Fibroblast of lung (primary cell): ENCODE measurements at regions not wholly inside any gene's neighbourhood (a gene's known extent, or its start where the extent isn't known, plus 50 kb on each side); places are given as distances from the start of the nearest gene placed in this dataset.

Experiments used
- DNase-seq, 2 donors: peaks; one replicate each; pipeline versions ENCODE4 v3.0.0 to v3.0.0-alpha.2; 2010; ENCODE audit warnings: low read depth in 2 of 2
- H2AFZ ChIP-seq: 2 replicates; pipeline ENCODE4 v1.5.1; 2012; ENCODE audit warnings: low read length, control low read depth, inconsistent platforms
- H3K27ac ChIP-seq: 2 replicates; pipeline ENCODE4 v1.5.1; 2011; ENCODE audit warnings: low read length, control low read depth; ENCODE audit not compliant: insufficient read depth
- H3K27me3 ChIP-seq: 2 replicates; pipeline ENCODE4 v1.5.1; 2011; ENCODE audit warnings: mild to moderate bottlenecking, low read length; ENCODE audit not compliant: control insufficient read depth, insufficient read depth
- H3K36me3 ChIP-seq: 2 replicates; pipeline ENCODE4 v1.5.1; 2011; ENCODE audit warnings: low read length; ENCODE audit not compliant: control insufficient read depth, insufficient read depth
- H3K4me1 ChIP-seq: 2 replicates; pipeline ENCODE4 v1.5.1; 2011; ENCODE audit warnings: low read length; ENCODE audit not compliant: control insufficient read depth, insufficient read depth; ENCODE audit errors: extremely low read depth
- H3K4me2 ChIP-seq: 2 replicates; pipeline ENCODE4 v1.5.1; 2011; ENCODE audit warnings: low read length, control low read depth; ENCODE audit not compliant: insufficient read depth; ENCODE audit errors: extremely low read depth
- H3K4me3 ChIP-seq, 4 experiments: fragments of 200-600 bp in 1 of 4; sonication (generic) in 1 of 4; replicated peaks in 1 of 4; 2 replicates each; pipeline ENCODE4 v1.5.1; 2011 to 2016; ENCODE audit warnings: low read length in 4 of 4, low read depth in 3 of 4, mild to moderate bottlenecking in 3 of 4, control low read depth in 2 of 4, inconsistent platforms in 1 of 4, mixed read lengths in 1 of 4; ENCODE audit not compliant: insufficient read depth in 1 of 4; ENCODE audit errors: control extremely low read depth in 1 of 4
- H3K79me2 ChIP-seq: 2 replicates; pipeline ENCODE4 v1.5.1; 2012; ENCODE audit warnings: mild to moderate bottlenecking, low read length, inconsistent platforms; ENCODE audit not compliant: control insufficient read depth, insufficient read depth
- H3K9ac ChIP-seq: 2 replicates; pipeline ENCODE4 v1.5.1; 2011; ENCODE audit warnings: mild to moderate bottlenecking, low read length, control low read depth; ENCODE audit not compliant: insufficient read depth
- H3K9me3 ChIP-seq: 2 replicates; pipeline ENCODE4 v1.5.1; 2012; ENCODE audit warnings: low read depth, low read length; ENCODE audit not compliant: control insufficient read depth, insufficient read depth
- H4K20me1 ChIP-seq: 2 replicates; pipeline ENCODE4 v1.5.1; 2011; ENCODE audit warnings: low read length; ENCODE audit not compliant: control insufficient read depth, insufficient read depth; ENCODE audit errors: extremely low read depth
- EZH2 ChIP-seq: IDR thresholded peaks from 2 replicates; pipeline ENCODE4 v1.5.1; 2012; ENCODE audit warnings: low read length, control low read depth, mild to moderate bottlenecking; ENCODE audit errors: missing control alignments
- TF ChIP-seq, protein P1 (sequence below), 2 donors: IDR thresholded peaks in 1 of 2; conservative IDR thresholded peaks in 1 of 2; 1 replicate in 1 of 2; 2 replicates in 1 of 2; pipeline ENCODE4 v1.5.1; 2011 to 2012; ENCODE audit warnings: low read length in 2 of 2, control low read depth in 1 of 2, inconsistent platforms in 1 of 2, low read depth in 1 of 2, mild to moderate bottlenecking in 1 of 2

- Histone ChIP-seq H3K36me3 (no peaks in the 10 kb centered on the region), H3K27ac (no peak overlapping the region), H3K4me3 (no peak overlapping the region), H3K79me2 (no peaks in the 10 kb centered on the region), H3K4me1 (no peaks in the 10 kb centered on the region), H3K9me3 (no peaks in the 10 kb centered on the region), H3K9ac (no peak overlapping the region), H3K4me2 (no peak overlapping the region), H3K27me3 (no peaks in the 10 kb centered on the region), H4K20me1 (no peaks in the 10 kb centered on the region), H2AFZ (no peak overlapping the region)
- no peak for TF ChIP-seq EZH2
- TF ChIP-seq, protein P1, sequence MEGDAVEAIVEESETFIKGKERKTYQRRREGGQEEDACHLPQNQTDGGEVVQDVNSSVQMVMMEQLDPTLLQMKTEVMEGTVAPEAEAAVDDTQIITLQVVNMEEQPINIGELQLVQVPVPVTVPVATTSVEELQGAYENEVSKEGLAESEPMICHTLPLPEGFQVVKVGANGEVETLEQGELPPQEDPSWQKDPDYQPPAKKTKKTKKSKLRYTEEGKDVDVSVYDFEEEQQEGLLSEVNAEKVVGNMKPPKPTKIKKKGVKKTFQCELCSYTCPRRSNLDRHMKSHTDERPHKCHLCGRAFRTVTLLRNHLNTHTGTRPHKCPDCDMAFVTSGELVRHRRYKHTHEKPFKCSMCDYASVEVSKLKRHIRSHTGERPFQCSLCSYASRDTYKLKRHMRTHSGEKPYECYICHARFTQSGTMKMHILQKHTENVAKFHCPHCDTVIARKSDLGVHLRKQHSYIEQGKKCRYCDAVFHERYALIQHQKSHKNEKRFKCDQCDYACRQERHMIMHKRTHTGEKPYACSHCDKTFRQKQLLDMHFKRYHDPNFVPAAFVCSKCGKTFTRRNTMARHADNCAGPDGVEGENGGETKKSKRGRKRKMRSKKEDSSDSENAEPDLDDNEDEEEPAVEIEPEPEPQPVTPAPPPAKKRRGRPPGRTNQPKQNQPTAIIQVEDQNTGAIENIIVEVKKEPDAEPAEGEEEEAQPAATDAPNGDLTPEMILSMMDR (conservative IDR thresholded peaks at IDR 0.05 in 1 of 2, IDR thresholded peaks at IDR 0.05 in 1 of 2; ENCODE audit: low read depth in 1 of 2, low read length in 2 of 2): no peak
- DNase-seq: no peak
Measured at GRCh38 chr5:4011943-4012342, 416.3 kb downstream of the IRX1 start.

DNA sequence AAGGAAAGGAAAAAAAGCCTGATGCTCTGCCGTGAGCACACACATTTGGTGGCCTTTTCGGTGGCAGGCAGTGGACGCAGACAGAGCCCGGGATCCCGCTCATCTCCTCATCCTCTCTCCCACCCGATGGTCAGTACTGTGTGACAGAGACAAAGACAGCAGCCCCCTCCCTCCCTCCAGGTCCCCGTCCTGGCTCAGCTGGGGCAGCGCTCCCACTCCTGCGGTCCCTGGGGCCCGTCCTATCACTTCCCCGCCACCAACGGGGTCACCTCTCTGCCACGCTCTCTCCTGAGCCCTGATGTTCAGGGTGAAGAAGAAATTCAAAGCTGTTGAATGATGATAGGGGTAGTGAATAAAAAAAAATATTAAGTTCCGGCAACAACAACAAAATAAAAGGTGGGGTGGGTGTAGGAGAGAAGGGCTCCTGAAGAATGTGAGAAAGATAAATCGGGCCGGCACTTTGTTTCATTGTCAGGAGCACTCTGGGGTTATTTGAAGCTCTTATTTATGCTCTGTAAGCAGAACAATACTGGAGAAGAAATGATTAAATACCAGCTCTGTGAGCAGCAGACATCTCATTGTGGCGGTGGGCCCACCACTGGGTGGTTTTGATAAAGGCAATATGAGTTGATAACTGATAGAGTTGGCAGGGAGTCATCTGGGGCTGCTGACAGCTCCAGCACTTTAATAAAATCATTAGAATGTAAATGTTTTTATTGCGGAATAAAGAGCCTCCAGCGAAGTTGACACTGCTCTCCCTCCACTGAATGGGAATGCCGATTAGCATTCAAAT, 417.7 kb downstream of the IRX1 start:
- Histone ChIP-seq H3K79me2 (no peaks in the 10 kb centered on the region), H3K9ac (no peak overlapping the region), H3K4me1 (no peaks in the 10 kb centered on the region), H3K27ac (no peak overlapping the region), H3K9me3 (no peaks in the 10 kb centered on the region), H3K4me3 (no peak overlapping the region), H2AFZ (no peak overlapping the region), H4K20me1 (no peaks in the 10 kb centered on the region), H3K36me3 (no peaks in the 10 kb centered on the region), H3K4me2 (no peak overlapping the region), H3K27me3 (no peaks in the 10 kb centered on the region)
- DNase-seq: no peak
- no peak for TF ChIP-seq EZH2
- TF ChIP-seq, protein P1 (conservative IDR thresholded peaks at IDR 0.05 in 1 of 2, IDR thresholded peaks at IDR 0.05 in 1 of 2; ENCODE audit: low read depth in 1 of 2, low read length in 2 of 2): no peak

DNA sequence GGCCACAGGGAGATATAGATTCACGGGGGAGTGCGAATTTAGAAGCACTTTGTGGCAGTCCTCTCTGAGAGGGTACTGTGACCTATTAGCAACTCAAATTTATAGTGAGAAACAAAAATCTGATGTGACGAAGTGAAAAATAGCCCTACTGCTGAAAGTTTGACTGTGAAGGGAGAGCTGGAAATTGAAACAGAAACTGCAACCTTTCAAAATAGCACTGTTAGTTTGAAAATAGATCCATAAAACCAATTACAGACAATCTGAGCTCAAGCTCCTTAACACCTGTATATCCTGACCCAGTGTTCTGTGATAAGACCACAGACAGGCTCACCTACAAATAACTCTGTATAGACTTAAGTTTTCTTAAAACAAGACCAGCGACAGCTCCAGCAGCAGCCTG, 420.1 kb downstream of the IRX1 start:
- Histone ChIP-seq H3K27ac (no peak overlapping the region), H3K36me3 (no peaks in the 10 kb centered on the region), H3K9ac (no peak overlapping the region), H3K4me3 (no peak overlapping the region), H3K4me1 (no peaks in the 10 kb centered on the region), H3K27me3 (no peaks in the 10 kb centered on the region), H3K4me2 (no peak overlapping the region), H2AFZ (no peak overlapping the region), H4K20me1 (no peaks in the 10 kb centered on the region), H3K9me3 (no peaks in the 10 kb centered on the region), H3K79me2 (no peaks in the 10 kb centered on the region)
- TF ChIP-seq, protein P1 (conservative IDR thresholded peaks at IDR 0.05 in 1 of 2, IDR thresholded peaks at IDR 0.05 in 1 of 2; ENCODE audit: low read depth in 1 of 2, low read length in 2 of 2): no peak
- TF ChIP-seq EZH2: no peak
- no peak for DNase-seq
